ENCODE measurements at regions not wholly inside any gene's neighbourhood (a gene's known extent, or its start where the extent isn't known, plus 50 kb on each side); places are given as distances from the start of the nearest gene placed in this dataset.

DNA sequence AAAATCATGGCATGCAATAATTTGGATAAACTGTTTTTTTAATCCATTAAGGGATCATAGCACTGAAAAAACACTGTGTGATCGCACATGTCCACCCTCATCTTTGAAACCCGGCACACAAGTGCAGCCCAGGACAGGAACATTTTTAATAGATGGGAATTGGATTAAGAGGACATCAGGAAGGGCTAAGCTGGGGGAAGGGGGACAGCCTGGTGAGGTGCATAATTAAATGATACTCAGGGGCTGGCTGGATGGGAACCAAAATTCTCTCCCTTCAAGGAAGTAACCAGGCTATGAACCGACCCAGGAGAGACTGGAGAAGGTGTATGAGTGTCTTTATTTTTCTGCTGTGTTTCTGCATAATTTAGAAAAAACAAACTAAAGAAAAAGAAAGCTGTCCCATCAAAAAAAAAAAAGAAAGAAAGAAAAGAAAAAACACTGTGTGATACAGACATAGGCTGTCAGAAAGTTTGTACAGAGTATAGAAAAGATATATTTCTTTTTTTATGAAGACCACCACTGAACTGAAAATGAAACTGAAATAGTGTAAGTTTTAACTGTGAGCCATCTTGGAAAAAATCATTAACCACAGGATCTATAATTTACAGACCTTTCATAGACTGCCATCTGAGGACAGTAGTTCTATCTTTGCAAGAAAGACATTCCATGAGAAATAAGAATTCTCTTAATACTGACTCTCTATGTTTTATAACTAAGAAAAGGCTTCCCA lies 75.1 kb upstream of the SLC38A4 start:
- intact Hi-C loops (cut with micrococcal nuclease; ENCODE audit: unreplicated experiment) = no loop called here
- POLR2A ChIA-PET = no interaction called here
- H3K36me3 Mint-ChIP-seq (ENCODE audit: insufficient read depth, unreplicated experiment) = no peaks in the 10 kb centered on the region
- Histone ChIP-seq H3K36me3 (ENCODE audit: control insufficient read depth, insufficient read depth, low read length) (no peaks in the 10 kb centered on the region), H3K4me1 (no peaks in the 10 kb centered on the region; the same call in 1 of the 2 replicates), H3K4me3 (ENCODE audit: low read depth, low read length) (no peak overlapping the region), H3K27me3 (replicated peaks; ENCODE audit: control insufficient read depth, insufficient read depth, low read length) (no peaks in the 10 kb centered on the region; the same call in 1 of the 2 replicates), H3K9me3 (0 out of 2 replicates have a peak, but pooled peaks cover 2% of the 10 kb centered on the region)
- CTCF ChIA-PET = no interaction called here
- no peak overlapping the region for H3K4me3 Mint-ChIP-seq (ENCODE audit: unreplicated experiment)
- peaks cover 20% of the 10 kb centered on the region for H3K4me1 Mint-ChIP-seq (ENCODE audit: low read depth, unreplicated experiment)
- H3K9me3 Mint-ChIP-seq (ENCODE audit: unreplicated experiment) = peaks cover 18% of the 10 kb centered on the region
- no peak for DNase-seq
- TF ChIP-seq, protein P1, sequence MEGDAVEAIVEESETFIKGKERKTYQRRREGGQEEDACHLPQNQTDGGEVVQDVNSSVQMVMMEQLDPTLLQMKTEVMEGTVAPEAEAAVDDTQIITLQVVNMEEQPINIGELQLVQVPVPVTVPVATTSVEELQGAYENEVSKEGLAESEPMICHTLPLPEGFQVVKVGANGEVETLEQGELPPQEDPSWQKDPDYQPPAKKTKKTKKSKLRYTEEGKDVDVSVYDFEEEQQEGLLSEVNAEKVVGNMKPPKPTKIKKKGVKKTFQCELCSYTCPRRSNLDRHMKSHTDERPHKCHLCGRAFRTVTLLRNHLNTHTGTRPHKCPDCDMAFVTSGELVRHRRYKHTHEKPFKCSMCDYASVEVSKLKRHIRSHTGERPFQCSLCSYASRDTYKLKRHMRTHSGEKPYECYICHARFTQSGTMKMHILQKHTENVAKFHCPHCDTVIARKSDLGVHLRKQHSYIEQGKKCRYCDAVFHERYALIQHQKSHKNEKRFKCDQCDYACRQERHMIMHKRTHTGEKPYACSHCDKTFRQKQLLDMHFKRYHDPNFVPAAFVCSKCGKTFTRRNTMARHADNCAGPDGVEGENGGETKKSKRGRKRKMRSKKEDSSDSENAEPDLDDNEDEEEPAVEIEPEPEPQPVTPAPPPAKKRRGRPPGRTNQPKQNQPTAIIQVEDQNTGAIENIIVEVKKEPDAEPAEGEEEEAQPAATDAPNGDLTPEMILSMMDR (IDR thresholded peaks at IDR 0.05; ENCODE audit: insufficient read depth in 1 of 2, low read depth in 1 of 2, low read length in 1 of 2, severe bottlenecking in 1 of 2, unreplicated experiment in 1 of 2) = no peak
- no TSS peak for BruUV-seq (replicated peaks)
- peaks cover 16% of the 10 kb centered on the region for H3K27me3 Mint-ChIP-seq (ENCODE audit: insufficient read depth, unreplicated experiment)
- no peak overlapping the region for H3K27ac Mint-ChIP-seq (ENCODE audit: unreplicated experiment)

DNA sequence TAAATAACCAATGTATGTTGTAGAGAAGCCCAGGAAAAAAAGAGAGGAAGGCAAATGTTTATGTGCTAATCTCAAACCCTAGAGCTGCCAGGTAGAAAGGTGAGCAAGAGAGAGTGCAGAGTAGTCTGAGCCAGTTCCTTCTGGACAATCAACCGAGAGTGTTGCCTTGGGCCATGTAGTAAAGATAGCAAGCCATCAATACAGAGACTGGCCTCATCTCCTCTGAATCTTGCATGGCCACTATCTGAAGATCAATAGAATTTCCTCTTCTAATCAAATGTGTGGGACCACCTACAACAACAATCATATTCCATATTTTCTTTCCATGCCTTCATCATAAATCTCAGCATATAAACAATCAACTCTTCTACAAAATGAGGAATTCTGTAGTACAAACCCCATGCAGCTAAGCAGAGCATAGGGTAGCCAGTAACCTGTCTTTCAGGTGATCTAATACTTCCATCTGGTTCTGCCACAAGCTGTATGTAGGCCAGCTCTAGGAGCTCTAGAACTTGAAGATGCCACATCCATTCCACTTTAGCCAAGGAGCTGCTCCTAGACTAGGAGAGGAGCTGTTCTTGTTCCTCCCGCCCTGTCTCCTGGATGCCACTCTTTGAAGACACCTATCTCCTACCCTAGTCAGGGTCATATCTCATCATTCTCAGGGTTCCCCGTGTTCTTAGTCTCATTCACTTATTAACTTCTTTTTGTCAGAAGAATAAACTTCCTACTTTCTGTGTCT lies 75.8 kb upstream of the SLC38A4 start:
- Mint-ChIP-seq H3K27me3 (ENCODE audit: insufficient read depth, unreplicated experiment) (peaks cover 13% of the 10 kb centered on the region), H3K4me3 (ENCODE audit: unreplicated experiment) (no peak overlapping the region), H3K27ac (ENCODE audit: unreplicated experiment) (no peak overlapping the region), H3K4me1 (ENCODE audit: low read depth, unreplicated experiment) (peaks cover 20% of the 10 kb centered on the region), H3K36me3 (ENCODE audit: insufficient read depth, unreplicated experiment) (no peaks in the 10 kb centered on the region), H3K9me3 (ENCODE audit: unreplicated experiment) (peaks cover 18% of the 10 kb centered on the region)
- Histone ChIP-seq H3K4me1 (no peaks in the 10 kb centered on the region; the same call in 1 of the 2 replicates), H3K9me3 (0 out of 2 replicates have a peak, but pooled peaks cover under 1% of the 10 kb centered on the region), H3K4me3 (ENCODE audit: low read depth, low read length) (no peak overlapping the region), H3K36me3 (ENCODE audit: control insufficient read depth, insufficient read depth, low read length) (no peaks in the 10 kb centered on the region), H3K27me3 (replicated peaks; ENCODE audit: control insufficient read depth, insufficient read depth, low read length) (no peaks in the 10 kb centered on the region; the same call in 1 of the 2 replicates)
- intact Hi-C loops (cut with micrococcal nuclease; ENCODE audit: unreplicated experiment) = no loop called here
- no TSS peak for BruUV-seq (replicated peaks)
- TF ChIP-seq, protein P1 (IDR thresholded peaks at IDR 0.05; ENCODE audit: insufficient read depth in 1 of 2, low read depth in 1 of 2, low read length in 1 of 2, severe bottlenecking in 1 of 2, unreplicated experiment in 1 of 2) = no peak
- DNase-seq = no peak
- CTCF ChIA-PET = no interaction called here
- POLR2A ChIA-PET = no interaction called here

DNA sequence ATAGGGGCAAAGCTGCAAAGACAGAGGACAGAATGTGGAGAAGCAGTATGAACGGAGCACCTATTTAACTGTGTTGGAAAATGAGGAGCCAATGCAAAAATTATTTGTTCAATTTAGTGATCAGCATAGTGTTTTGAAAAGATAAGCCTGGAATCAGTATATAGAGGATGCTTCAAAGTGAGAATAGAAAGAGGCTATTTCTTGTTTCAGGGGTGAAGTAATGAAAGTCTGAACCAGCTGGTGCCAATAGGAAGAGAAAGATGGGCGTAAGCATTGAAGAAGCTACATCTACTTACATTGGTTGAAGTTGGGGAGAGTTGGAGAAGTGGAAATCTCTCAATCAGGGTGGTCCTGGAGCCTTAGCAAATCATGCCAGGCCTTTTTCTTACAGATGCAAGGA lies 77.3 kb upstream of the SLC38A4 start:
- H3K36me3 Mint-ChIP-seq (ENCODE audit: insufficient read depth, unreplicated experiment) = no peaks in the 10 kb centered on the region
- peaks cover 20% of the 10 kb centered on the region for H3K4me1 Mint-ChIP-seq (ENCODE audit: low read depth, unreplicated experiment)
- no peak for DNase-seq
- H3K9me3 ChIP-seq = no peaks in the 10 kb centered on the region
- H3K4me1 ChIP-seq = no peaks in the 10 kb centered on the region; the same call in 1 of the 2 replicates
- H3K27me3 Mint-ChIP-seq (ENCODE audit: insufficient read depth, unreplicated experiment) = peaks cover 13% of the 10 kb centered on the region
- H3K4me3 Mint-ChIP-seq (ENCODE audit: unreplicated experiment) = no peak overlapping the region
- intact Hi-C loops (cut with micrococcal nuclease; ENCODE audit: unreplicated experiment) = no loop called here
- no TSS peak for BruUV-seq (replicated peaks)
- no peak overlapping the region for H3K4me3 ChIP-seq (ENCODE audit: low read depth, low read length)
- H3K27ac Mint-ChIP-seq (ENCODE audit: unreplicated experiment) = no peak overlapping the region
- peaks cover 18% of the 10 kb centered on the region for H3K9me3 Mint-ChIP-seq (ENCODE audit: unreplicated experiment)
- CTCF ChIA-PET = no interaction called here
- H3K27me3 ChIP-seq (replicated peaks; ENCODE audit: control insufficient read depth, insufficient read depth, low read length) = no peaks in the 10 kb centered on the region; the same call in 1 of the 2 replicates
- POLR2A ChIA-PET = no interaction called here
- H3K36me3 ChIP-seq (ENCODE audit: control insufficient read depth, insufficient read depth, low read length) = no peaks in the 10 kb centered on the region
- TF ChIP-seq, protein P1 (IDR thresholded peaks at IDR 0.05; ENCODE audit: insufficient read depth in 1 of 2, low read depth in 1 of 2, low read length in 1 of 2, severe bottlenecking in 1 of 2, unreplicated experiment in 1 of 2) = no peak

All from Caco-2 (cell line).